GM18870 (cell line): ENCODE measurements at regions not wholly inside any gene's neighbourhood (a gene's known extent, or its start where the extent isn't known, plus 50 kb on each side); places are given as distances from the start of the nearest gene placed in this dataset.

Source experiments
- ATAC-seq: cut with Tn5 transposase; IDR thresholded peaks from one replicate; pipeline ENCODE4 v1.9.1; 2021; ENCODE audit warnings: moderate library complexity; ENCODE audit not compliant: unreplicated experiment

GRCh38 chr2:13005761-13006335 lies 289.1 kb downstream of the TRIB2 start:
- ATAC-seq = no peak

GRCh38 chr2:13006426-13006825 lies 289.7 kb downstream of the TRIB2 start:
- no peak for ATAC-seq

- ATAC-seq = peak; percentile 67
Measured at GRCh38 chr2:13006829-13007717, 290.3 kb downstream of the TRIB2 start.

- no peak for ATAC-seq
Measured at GRCh38 chr2:13009027-13009642, 292.4 kb downstream of the TRIB2 start.

GRCh38 chr2:13010283-13010682 lies 293.5 kb downstream of the TRIB2 start:
- no peak for ATAC-seq

GRCh38 chr2:13014783-13015182 lies 298.0 kb downstream of the TRIB2 start:
- no peak for ATAC-seq

GRCh38 chr2:13015532-13016320 lies 299.0 kb downstream of the TRIB2 start:
- ATAC-seq = no peak

- ATAC-seq = no peak
Measured at GRCh38 chr2:13018490-13018889, 301.8 kb downstream of the TRIB2 start.

GRCh38 chr2:13019781-13020180 lies 303.0 kb downstream of the TRIB2 start:
- no peak for ATAC-seq

GRCh38 chr2:13020469-13020868 lies 303.7 kb downstream of the TRIB2 start:
- no peak for ATAC-seq

GRCh38 chr2:13021470-13021957 lies 304.8 kb downstream of the TRIB2 start:
- ATAC-seq = no peak

- no peak for ATAC-seq
Measured at GRCh38 chr2:13030606-13031005, 313.9 kb downstream of the TRIB2 start.

- no peak for ATAC-seq
Measured at GRCh38 chr2:13034861-13035260, 318.1 kb downstream of the TRIB2 start.

GRCh38 chr2:13035866-13036265 lies 319.1 kb downstream of the TRIB2 start:
- no peak for ATAC-seq

GRCh38 chr2:13040043-13040442 lies 323.3 kb downstream of the TRIB2 start:
- no peak for ATAC-seq

GRCh38 chr2:13046557-13047165 lies 329.9 kb downstream of the TRIB2 start:
- ATAC-seq = no peak

GRCh38 chr2:13050764-13051163 lies 334.0 kb downstream of the TRIB2 start:
- no peak for ATAC-seq

GRCh38 chr2:13052547-13052946 lies 335.8 kb downstream of the TRIB2 start:
- no peak for ATAC-seq

- ATAC-seq = no peak
Measured at GRCh38 chr2:13056259-13056843, 339.6 kb downstream of the TRIB2 start.

GRCh38 chr2:13057671-13058070 lies 340.9 kb downstream of the TRIB2 start:
- no peak for ATAC-seq
